ENCODE measurements at regions not wholly inside any gene's neighbourhood (a gene's known extent, or its start where the extent isn't known, plus 50 kb on each side); places are given as distances from the start of the nearest gene placed in this dataset.

DNA sequence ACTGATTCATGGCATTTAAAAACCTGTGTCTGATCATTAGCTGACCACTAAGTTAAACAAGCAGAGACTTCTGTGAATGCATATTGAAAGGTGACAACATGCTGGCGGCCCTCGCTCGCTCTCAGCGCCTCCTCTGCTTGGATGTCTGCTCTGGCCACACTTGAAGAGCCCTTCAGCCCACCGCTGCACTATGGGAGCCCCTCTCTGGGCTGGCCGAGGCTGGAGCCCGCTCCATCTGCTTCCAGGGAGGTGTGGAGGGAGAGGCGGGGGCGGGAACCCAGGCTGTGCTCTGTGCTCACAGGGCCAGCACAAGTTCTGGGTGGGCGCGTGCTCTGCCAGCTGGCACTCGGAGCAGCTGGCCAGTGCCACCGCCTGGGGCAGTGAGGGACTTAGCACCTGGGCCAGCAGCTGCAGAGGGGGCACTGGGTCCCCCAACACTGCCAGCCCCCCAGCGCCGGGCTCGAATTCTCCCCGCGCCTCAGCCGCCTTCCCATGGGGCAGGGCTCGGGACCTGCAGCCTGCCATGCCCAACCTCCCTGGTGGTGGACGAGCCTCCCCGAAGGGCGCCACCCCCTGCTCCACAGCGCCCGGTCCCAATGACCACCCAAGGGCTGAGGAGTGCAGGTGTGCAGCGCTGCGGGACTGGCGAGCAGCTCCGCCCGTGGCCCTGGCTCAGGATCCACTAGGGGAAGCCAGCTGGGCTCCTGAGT lies 252.4 kb downstream of the ZIC4 start:
- TF ChIP-seq CTCF (conservative IDR thresholded peaks at IDR 0.05; ENCODE audit: low read depth in 2 of 2) (no peak), POLR2AphosphoS5 (IDR thresholded peaks at IDR 0.05; ENCODE audit: low read depth) (no peak), EZH2 (IDR thresholded peaks at IDR 0.05; ENCODE audit: low read depth, unreplicated experiment) (no peak), NANOG (IDR thresholded peaks at IDR 0.05; ENCODE audit: borderline replicate concordance) (no peak), ETS1 (IDR thresholded peaks at IDR 0.05) (no peak), JUNB (IDR thresholded peaks at IDR 0.05; ENCODE audit: unreplicated experiment) (no peak), CREB1 (CRISPR knock-in tag; IDR thresholded peaks at IDR 0.05; ENCODE audit: low read depth) (no peak)
